Fibroblast of villous mesenchyme (primary cell): ENCODE measurements at regions not wholly inside any gene's neighbourhood (a gene's known extent, or its start where the extent isn't known, plus 50 kb on each side); places are given as distances from the start of the nearest gene placed in this dataset.
A peak's percentile ranks its signal among the peaks of the same experiment; 100 is the strongest.

Experiments
- DNase-seq: peaks from one replicate; pipeline ENCODE4 v3.0.0-alpha.2; 2010; ENCODE audit warnings: low read depth
- H3K4me3 ChIP-seq: 2 replicates; pipeline ENCODE4 v1.5.1; 2011; ENCODE audit warnings: low read depth, mild to moderate bottlenecking, low read length
- TF ChIP-seq, protein P1 (sequence below): IDR thresholded peaks from 2 replicates; pipeline ENCODE4 v1.5.1; 2012; ENCODE audit warnings: low read depth, mild to moderate bottlenecking, low read length; ENCODE audit not compliant: insufficient read depth

GRCh38 chr17:45645330-45645729 lies 138.8 kb upstream of the CRHR1 start:
- TF ChIP-seq, protein P1, sequence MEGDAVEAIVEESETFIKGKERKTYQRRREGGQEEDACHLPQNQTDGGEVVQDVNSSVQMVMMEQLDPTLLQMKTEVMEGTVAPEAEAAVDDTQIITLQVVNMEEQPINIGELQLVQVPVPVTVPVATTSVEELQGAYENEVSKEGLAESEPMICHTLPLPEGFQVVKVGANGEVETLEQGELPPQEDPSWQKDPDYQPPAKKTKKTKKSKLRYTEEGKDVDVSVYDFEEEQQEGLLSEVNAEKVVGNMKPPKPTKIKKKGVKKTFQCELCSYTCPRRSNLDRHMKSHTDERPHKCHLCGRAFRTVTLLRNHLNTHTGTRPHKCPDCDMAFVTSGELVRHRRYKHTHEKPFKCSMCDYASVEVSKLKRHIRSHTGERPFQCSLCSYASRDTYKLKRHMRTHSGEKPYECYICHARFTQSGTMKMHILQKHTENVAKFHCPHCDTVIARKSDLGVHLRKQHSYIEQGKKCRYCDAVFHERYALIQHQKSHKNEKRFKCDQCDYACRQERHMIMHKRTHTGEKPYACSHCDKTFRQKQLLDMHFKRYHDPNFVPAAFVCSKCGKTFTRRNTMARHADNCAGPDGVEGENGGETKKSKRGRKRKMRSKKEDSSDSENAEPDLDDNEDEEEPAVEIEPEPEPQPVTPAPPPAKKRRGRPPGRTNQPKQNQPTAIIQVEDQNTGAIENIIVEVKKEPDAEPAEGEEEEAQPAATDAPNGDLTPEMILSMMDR: no peak
- no peak overlapping the region for H3K4me3 ChIP-seq
- no peak for DNase-seq

- no peak overlapping the region for H3K4me3 ChIP-seq
- TF ChIP-seq, protein P1: no peak
- no peak for DNase-seq
Observed at GRCh38 chr17:45646288-45646988, 137.7 kb upstream of the CRHR1 start.

DNA sequence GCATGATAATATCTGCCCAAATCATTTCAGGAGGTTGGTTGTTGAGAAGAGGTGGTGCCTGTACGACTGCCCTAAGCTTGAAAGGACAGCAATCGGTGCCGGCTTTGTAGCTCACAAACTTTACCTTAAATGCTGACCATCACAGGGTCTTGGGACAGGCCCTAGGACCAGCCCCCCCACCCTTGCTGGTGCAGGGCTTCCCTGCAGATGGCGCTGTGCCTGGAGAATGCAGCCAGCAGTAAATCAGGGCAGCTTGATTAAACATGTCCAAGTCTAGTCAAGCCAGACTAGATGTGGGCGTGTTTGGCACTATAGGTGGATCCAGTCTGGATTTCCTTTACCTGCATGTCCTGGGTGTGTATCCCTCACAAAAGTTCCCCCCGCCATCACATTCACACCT lies 135.5 kb upstream of the CRHR1 start:
- no peak for DNase-seq
- TF ChIP-seq, protein P1: peak; percentile 20
- H3K4me3 ChIP-seq: no peak overlapping the region

DNA sequence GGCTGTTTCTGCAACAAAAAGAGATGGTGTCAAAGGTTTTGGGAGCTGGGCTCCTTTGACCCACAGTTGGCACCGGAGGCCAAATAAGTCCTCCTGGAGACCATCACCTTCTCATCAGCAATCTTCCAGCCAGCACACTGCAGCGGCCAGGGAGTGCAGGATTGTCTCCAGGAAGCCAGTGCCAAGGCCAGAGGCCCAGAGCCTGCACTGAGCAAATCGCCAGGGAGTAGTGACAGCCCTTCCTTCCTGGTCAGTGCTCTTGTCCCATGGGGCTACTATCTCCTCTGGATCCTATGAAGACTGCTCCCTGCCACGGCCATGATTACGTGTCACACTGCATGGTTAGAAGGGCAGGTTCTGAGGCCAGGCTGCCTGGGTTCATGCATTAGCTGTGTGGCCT lies 134.3 kb upstream of the CRHR1 start:
- TF ChIP-seq, protein P1: no peak
- H3K4me3 ChIP-seq: no peak overlapping the region

DNA sequence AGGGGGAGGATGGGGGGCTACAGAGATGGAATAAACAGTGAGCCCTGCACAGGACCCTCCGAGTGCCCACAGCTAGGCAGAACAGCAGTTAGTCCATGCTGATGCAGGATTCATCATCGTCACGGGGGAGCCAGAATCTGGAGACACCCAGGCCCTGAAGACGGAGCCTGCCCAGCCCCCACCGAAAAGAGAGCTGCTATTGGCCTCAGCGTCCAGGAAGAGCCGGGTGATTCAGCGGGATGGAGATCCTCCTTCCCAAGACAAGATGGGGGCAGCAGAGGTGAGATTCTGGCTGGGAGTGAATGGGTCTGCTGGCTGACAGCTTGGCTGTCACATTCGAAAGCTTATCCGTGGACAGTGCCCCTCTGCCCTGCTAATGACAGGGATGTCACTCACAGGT lies 133.6 kb upstream of the CRHR1 start:
- TF ChIP-seq, protein P1: no peak
- no peak overlapping the region for H3K4me3 ChIP-seq
- no peak for DNase-seq

More for the DNA sequence above, 134.3 kb upstream of the CRHR1 start:
- DNase-seq: no peak

DNA sequence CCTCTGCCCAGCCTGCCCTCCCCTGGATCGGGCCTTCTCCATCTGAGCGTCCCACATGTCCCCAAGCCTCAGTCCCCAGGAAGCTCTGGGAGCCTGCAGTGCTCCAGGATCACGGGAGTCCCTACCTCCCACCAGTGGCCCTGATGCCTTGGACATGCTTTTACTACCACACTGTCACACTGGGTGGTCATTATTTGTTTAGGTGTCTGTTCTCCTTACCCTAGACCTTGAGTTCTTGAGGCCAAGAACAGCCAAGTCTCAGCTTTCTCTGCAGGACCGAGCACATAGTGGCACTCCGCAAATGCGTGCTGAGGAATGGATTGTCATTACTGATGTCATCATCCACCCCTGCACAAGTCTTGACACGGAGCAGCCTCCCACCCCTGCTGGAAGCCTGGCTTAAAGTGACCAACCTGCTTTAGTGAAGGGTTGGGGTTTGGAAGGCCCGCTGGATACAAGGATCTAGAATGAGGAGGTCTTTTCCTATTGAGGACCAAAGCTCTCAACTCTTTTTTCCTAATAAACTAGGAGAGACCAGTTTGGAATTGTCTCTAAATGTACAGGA lies 132.9 kb upstream of the CRHR1 start:
- no peak overlapping the region for H3K4me3 ChIP-seq
- no peak for DNase-seq
- TF ChIP-seq, protein P1: no peak
